ENCODE measurements at regions not wholly inside any gene's neighbourhood (a gene's known extent, or its start where the extent isn't known, plus 50 kb on each side); places are given as distances from the start of the nearest gene placed in this dataset.

DNA sequence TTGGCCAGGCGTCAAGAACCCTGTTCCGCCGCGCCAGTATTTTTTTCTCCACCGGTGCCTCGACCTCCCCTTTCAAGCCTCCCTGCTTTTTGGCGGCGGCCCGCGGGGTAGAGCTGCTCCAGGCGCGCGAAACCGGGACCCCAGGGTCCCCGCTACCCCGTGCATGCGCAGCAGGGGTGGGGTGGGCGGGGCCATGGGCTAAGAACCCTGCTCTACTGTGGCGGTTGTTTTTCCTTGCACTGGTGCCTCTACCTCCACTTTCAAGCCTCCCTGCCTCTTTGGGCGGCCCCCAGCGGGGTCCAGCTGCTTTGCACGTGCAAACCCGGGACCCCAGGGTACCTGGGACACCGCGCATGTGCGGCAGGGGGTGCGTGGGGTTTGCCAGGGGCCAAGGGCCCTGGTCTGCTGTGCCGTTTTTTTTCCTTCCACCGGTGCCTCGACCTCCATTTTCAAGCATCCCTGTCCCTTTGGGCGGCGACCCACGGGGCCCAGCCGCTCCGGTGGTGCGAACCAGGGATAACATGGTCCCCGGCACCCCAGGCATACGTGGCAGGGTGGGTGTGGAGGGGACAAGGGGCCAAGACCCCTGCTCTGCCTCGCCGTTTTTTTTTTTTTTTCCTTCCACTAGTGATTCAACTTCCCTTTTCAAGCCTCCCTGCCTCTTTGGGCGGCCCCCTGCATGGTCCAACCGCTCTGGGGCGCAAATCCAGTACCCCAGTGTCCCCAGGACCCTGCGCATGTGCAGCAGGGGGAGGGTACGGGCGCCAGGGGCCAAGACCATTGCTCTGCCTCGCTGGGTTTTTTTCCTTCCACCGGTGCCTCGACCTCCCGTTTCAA lies 326.8 kb downstream of the ALG10 start:
- Histone ChIP-seq H3K9me3 (ENCODE audit: control insufficient read depth, insufficient read depth, low read length) (peaks cover 72% of the 10 kb centered on the region), H3K4me3 (ENCODE audit: low read length) (no peak overlapping the region), H3K27ac (ENCODE audit: low read length) (no peak overlapping the region), H3K27me3 (ENCODE audit: control insufficient read depth, insufficient read depth, low read length) (no peaks in the 10 kb centered on the region), H3K4me1 (ENCODE audit: control insufficient read depth, insufficient read depth, low read length) (no peaks in the 10 kb centered on the region), H3K36me3 (ENCODE audit: control insufficient read depth, insufficient read depth, low read length) (no peaks in the 10 kb centered on the region)
- Mint-ChIP-seq H3K36me3 (no peaks in the 10 kb centered on the region), H3K27me3 (ENCODE audit: low read depth in 2 of 2) (no peaks in the 10 kb centered on the region), H3K27ac (no peak overlapping the region), H3K4me3 (no peak overlapping the region), H3K9me3 (peaks cover 0 to 4% of the 10 kb centered on the region in 2 donors), H3K4me1 (no peaks in the 10 kb centered on the region)
- TF ChIP-seq, protein P1, sequence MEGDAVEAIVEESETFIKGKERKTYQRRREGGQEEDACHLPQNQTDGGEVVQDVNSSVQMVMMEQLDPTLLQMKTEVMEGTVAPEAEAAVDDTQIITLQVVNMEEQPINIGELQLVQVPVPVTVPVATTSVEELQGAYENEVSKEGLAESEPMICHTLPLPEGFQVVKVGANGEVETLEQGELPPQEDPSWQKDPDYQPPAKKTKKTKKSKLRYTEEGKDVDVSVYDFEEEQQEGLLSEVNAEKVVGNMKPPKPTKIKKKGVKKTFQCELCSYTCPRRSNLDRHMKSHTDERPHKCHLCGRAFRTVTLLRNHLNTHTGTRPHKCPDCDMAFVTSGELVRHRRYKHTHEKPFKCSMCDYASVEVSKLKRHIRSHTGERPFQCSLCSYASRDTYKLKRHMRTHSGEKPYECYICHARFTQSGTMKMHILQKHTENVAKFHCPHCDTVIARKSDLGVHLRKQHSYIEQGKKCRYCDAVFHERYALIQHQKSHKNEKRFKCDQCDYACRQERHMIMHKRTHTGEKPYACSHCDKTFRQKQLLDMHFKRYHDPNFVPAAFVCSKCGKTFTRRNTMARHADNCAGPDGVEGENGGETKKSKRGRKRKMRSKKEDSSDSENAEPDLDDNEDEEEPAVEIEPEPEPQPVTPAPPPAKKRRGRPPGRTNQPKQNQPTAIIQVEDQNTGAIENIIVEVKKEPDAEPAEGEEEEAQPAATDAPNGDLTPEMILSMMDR (IDR thresholded peaks at IDR 0.05): no peak
- DNase-seq (no peak), ATAC-seq (no peak)
- WGBS (ENCODE audit: insufficient coverage): 54% methylated on average over 50 of the region's 50 CpGs
- intact Hi-C loops (cut with micrococcal nuclease): no loop called here

DNA sequence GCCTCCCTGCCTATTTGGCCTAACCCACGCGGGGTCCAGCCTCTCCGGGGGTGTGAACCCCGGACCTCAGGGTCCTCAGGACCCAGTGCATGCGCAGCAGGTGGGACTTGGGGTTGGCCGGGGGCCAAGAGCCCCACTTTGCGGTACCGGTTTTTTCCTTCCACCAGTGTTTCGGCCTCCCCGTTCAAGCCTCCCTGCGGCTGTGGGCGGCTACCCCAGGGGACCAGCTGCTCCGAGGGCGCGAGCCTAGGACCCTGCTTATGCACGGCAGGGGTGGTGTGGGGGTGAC lies 327.3 kb downstream of the ALG10 start:
- no peaks in the 10 kb centered on the region for H3K4me1 Mint-ChIP-seq
- Histone ChIP-seq H3K27me3 (ENCODE audit: control insufficient read depth, insufficient read depth, low read length) (no peaks in the 10 kb centered on the region), H3K27ac (ENCODE audit: low read length) (no peak overlapping the region), H3K4me1 (ENCODE audit: control insufficient read depth, insufficient read depth, low read length) (no peaks in the 10 kb centered on the region), H3K4me3 (ENCODE audit: low read length) (no peak overlapping the region), H3K36me3 (ENCODE audit: control insufficient read depth, insufficient read depth, low read length) (no peaks in the 10 kb centered on the region), H3K9me3 (ENCODE audit: control insufficient read depth, insufficient read depth, low read length) (peaks cover 75% of the 10 kb centered on the region)
- no peak overlapping the region for H3K4me3 Mint-ChIP-seq
- DNase-seq (no peak), ATAC-seq (no peak)
- H3K36me3 Mint-ChIP-seq: no peaks in the 10 kb centered on the region
- no peaks in the 10 kb centered on the region for H3K27me3 Mint-ChIP-seq (ENCODE audit: low read depth in 2 of 2)
- H3K9me3 Mint-ChIP-seq: peaks cover 0 to 4% of the 10 kb centered on the region in 2 donors
- TF ChIP-seq, protein P1 (IDR thresholded peaks at IDR 0.05): no peak
- intact Hi-C loops (cut with micrococcal nuclease): no loop called here
- 76% methylated on average over 16 of the region's 16 CpGs for WGBS (ENCODE audit: insufficient coverage)
- no peak overlapping the region for H3K27ac Mint-ChIP-seq

DNA sequence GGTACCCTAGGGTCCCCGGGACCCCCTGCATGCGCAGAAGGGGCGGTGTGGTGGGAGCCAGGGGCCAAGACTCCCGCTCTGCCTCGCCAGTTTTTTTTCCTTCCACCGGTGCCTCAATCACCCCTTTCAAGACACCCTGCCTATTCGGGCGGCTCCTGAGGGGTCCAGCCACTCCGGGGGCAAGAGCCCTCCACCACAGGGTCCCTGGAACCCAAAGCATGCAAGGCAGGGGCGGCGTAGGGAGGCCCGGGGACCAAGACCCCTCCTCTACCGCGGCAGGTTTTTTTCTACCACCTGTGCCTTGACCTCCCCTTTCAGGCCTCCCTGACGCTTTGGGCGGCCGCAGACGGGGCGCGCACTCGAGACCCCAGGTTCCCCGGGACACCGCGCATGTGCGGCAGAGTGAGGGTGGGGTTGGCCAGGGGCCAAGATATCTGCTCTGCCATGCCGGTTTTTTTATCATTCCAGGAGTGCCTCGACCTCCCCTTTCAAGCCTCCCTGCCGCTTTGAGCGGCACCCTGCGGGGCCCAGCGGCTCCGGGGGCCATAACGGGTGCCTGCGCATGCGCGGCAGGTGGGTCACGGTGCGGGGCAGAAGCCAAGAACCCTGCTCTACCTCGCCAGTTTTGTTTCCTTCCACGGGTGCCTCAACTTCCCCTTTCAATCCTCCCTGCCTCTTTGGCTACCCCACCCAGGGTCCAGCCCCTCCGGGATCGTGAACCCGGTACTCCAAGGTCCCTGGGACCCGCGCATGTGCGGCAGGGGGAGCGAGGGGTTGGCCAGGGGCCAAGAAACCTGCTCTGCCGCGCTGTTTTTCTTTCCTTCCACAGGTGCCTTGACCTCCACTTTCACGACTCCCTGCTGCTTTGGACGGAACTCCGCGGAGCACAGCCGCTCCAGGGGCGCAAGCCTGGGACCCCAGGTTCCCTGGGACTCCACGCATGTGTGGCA lies 328.1 kb downstream of the ALG10 start:
- Histone ChIP-seq H3K27me3 (ENCODE audit: control insufficient read depth, insufficient read depth, low read length) (no peaks in the 10 kb centered on the region), H3K9me3 (ENCODE audit: control insufficient read depth, insufficient read depth, low read length) (peaks cover 81% of the 10 kb centered on the region), H3K36me3 (ENCODE audit: control insufficient read depth, insufficient read depth, low read length) (no peaks in the 10 kb centered on the region), H3K4me3 (ENCODE audit: low read length) (no peak overlapping the region), H3K4me1 (ENCODE audit: control insufficient read depth, insufficient read depth, low read length) (no peaks in the 10 kb centered on the region), H3K27ac (ENCODE audit: low read length) (no peak overlapping the region)
- Mint-ChIP-seq H3K27ac (no peak overlapping the region), H3K9me3 (peaks cover 0 to 4% of the 10 kb centered on the region in 2 donors), H3K27me3 (ENCODE audit: low read depth in 2 of 2) (no peaks in the 10 kb centered on the region), H3K4me1 (no peaks in the 10 kb centered on the region), H3K4me3 (no peak overlapping the region), H3K36me3 (no peaks in the 10 kb centered on the region)
- intact Hi-C loops (cut with micrococcal nuclease): no loop called here
- TF ChIP-seq, protein P1 (IDR thresholded peaks at IDR 0.05): no peak
- ATAC-seq (no peak), DNase-seq (no peak)
- WGBS (ENCODE audit: insufficient coverage): 69% methylated on average over 56 of the region's 56 CpGs
